Sigmoid colon (tissue), 4 donors: ENCODE measurements at regions not wholly inside any gene's neighbourhood (a gene's known extent, or its start where the extent isn't known, plus 50 kb on each side); places are given as distances from the start of the nearest gene placed in this dataset.

Source experiments
- CTCF ChIP-seq, 4 experiments: fragments of 450-650 bp in 3 of 4; fragments of 200-600 bp in 1 of 4; IDR thresholded peaks; one replicate each; pipeline ENCODE4 v1.5.1; 2016 to 2019; ENCODE audit warnings: antibody characterized with exemption in 4 of 4, mild to moderate bottlenecking in 3 of 4, moderate library complexity in 2 of 4
- POLR2A ChIP-seq, 2 donors: fragments of 450-650 bp; IDR thresholded peaks; one replicate each; pipeline ENCODE4 v1.6.1; 2016; ENCODE audit warnings: antibody characterized with exemption in 2 of 2, mild to moderate bottlenecking in 2 of 2, moderate library complexity in 2 of 2
- POLR2AphosphoS5 ChIP-seq, 4 donors: sonication (generic); formaldehyde crosslinking; IDR thresholded peaks; one replicate each; pipeline ENCODE4 v1.6.1; 2017; ENCODE audit warnings: antibody characterized with exemption in 4 of 4

- TF ChIP-seq POLR2A (IDR thresholded peaks at IDR 0.05) (no peak), CTCF (IDR thresholded peaks at IDR 0.05) (no peak), POLR2AphosphoS5 (IDR thresholded peaks at IDR 0.05) (no peak)
Observed at GRCh38 chr18:6546229-6546628, 131.5 kb upstream of the L3MBTL4 start.
